CMK (cell line): ENCODE measurements at regions not wholly inside any gene's neighbourhood (a gene's known extent, or its start where the extent isn't known, plus 50 kb on each side); places are given as distances from the start of the nearest gene placed in this dataset.

ENCODE experiments used
- DNase-seq: peaks from one replicate; pipeline ENCODE4 v3.0.0-alpha.2; 2010; ENCODE audit warnings: low read depth

- no peak for DNase-seq
Measured at GRCh38 chrX:69226459-69227158, 61.4 kb upstream of the PJA1 start.

- peak; percentile 12 for DNase-seq
Measured at GRCh38 chrX:69222103-69223090, 57.1 kb upstream of the PJA1 start.

GRCh38 chrX:69221239-69222102 lies 56.2 kb upstream of the PJA1 start:
- DNase-seq, result no peak

GRCh38 chrX:69218407-69218997 lies 53.2 kb upstream of the PJA1 start:
- DNase-seq, result no peak

- DNase-seq, result no peak
Measured at GRCh38 chrX:69216911-69217310, 51.7 kb upstream of the PJA1 start.

GRCh38 chrX:69216446-69216845 lies 51.2 kb upstream of the PJA1 start:
- no peak for DNase-seq

GRCh38 chrX:69215161-69215875 lies 50.1 kb upstream of the PJA1 start:
- no peak for DNase-seq
